ENCODE measurements at regions not wholly inside any gene's neighbourhood (a gene's known extent, or its start where the extent isn't known, plus 50 kb on each side); places are given as distances from the start of the nearest gene placed in this dataset.

DNA sequence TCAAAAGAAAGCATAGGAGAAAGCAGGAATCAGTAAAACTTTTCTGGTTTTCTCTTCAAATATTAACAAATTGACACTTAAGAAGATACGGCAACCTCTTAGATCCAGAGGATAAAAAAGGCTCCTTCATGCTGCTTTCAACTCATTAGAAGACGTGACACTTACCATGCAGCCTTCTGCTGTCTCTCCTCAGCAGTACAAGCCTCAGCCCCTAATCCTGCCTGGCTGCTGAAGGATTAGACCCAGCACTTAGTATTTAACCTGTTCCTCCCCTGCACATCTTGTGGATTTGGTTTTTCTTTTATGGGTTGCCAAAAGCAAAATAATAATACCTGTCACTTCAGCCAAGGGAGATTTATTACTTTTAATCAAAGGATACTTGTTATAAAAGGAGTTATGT is 108.4 kb downstream of the LYZL1 start:
- DNase-seq, result no peak

- no peak for DNase-seq
Measured at GRCh38 chr10:29403208-29403607, 114.3 kb downstream of the LYZL1 start.

GRCh38 chr10:29407280-29407858 is 118.5 kb downstream of the LYZL1 start:
- no peak for DNase-seq

Data from T-helper 9 cell (primary cell).